HEK293 (cell line): ENCODE measurements at regions not wholly inside any gene's neighbourhood (a gene's known extent, or its start where the extent isn't known, plus 50 kb on each side); places are given as distances from the start of the nearest gene placed in this dataset.

ENCODE experiments used
- CTCF ChIA-PET: fragments of 350-600 bp; formaldehyde crosslinking; extraction: SDS; loops from one replicate; lab custom pipeline; 2021; ENCODE audit warnings: antibody characterized with exemption; lab: Yijun Ruan, JAX
- POLR2A ChIA-PET: fragments of 300-600 bp; formaldehyde crosslinking; extraction: SDS; loops from one replicate; lab custom pipeline; 2020; ENCODE audit warnings: antibody characterized with exemption, inconsistent platforms; lab: Yijun Ruan, JAX
- H3K27ac ChIP-seq: fragments of 200-500 bp; sonication (Bioruptor generic); 2 replicates; pipeline ENCODE4 v1.5.1; 2014; ENCODE audit warnings: low read depth, low read length, control low read depth, inconsistent platforms; ENCODE audit errors: extremely low read depth
- H3K36me3 ChIP-seq, 2 experiments: fragments of 200-500 bp in 1 of 2; sonication (Bioruptor generic) in 1 of 2; 1 replicate in 1 of 2; 2 replicates in 1 of 2; pipeline ENCODE4 v1.5.1; 2014 to 2017; ENCODE audit warnings: inconsistent platforms in 2 of 2, low read length in 2 of 2; ENCODE audit not compliant: control insufficient read depth in 2 of 2, insufficient read depth in 1 of 2
- H3K4me1 ChIP-seq: fragments of 200-500 bp; sonication (Bioruptor generic); 2 replicates; pipeline ENCODE4 v1.5.1; 2014; ENCODE audit warnings: mild to moderate bottlenecking, low read length, inconsistent platforms; ENCODE audit not compliant: control insufficient read depth, insufficient read depth
- H3K4me3 ChIP-seq: 2 replicates; pipeline ENCODE4 v1.5.1; 2011; ENCODE audit warnings: low read depth, mild to moderate bottlenecking, control low read depth, low read length, moderate library complexity
- H3K9me3 ChIP-seq: fragments of 200-500 bp; sonication (Bioruptor generic); 2 replicates; pipeline ENCODE4 v1.5.1; 2014; ENCODE audit warnings: low read depth, low read length, inconsistent platforms; ENCODE audit not compliant: control insufficient read depth, insufficient read depth
- HOXD13 ChIP-seq: sonication (generic); formaldehyde crosslinking; IDR thresholded peaks from 2 replicates; pipeline ENCODE4 v1.8.0; 2022; ENCODE audit warnings: missing genetic modification reagents, borderline replicate concordance
- IKZF3 ChIP-seq: fragments of 450-650 bp; IDR thresholded peaks from 2 replicates; pipeline ENCODE4 v1.5.0; 2018; ENCODE audit warnings: missing biosample characterization, mild to moderate bottlenecking, missing genetic modification characterization, moderate library complexity
- PRDM6 ChIP-seq: fragments of 450-650 bp; formaldehyde crosslinking; IDR thresholded peaks from 2 replicates; pipeline ENCODE4 v1.5.1; 2017; ENCODE audit warnings: missing biosample characterization, missing genetic modification characterization
- REPIN1 ChIP-seq: fragments of 450-650 bp; formaldehyde crosslinking; IDR thresholded peaks from 2 replicates; pipeline ENCODE4 v1.5.1; 2017; ENCODE audit warnings: missing biosample characterization, missing genetic modification characterization, low read depth
- WT1 ChIP-seq: fragments of 450-650 bp; formaldehyde crosslinking; IDR thresholded peaks from 2 replicates; pipeline ENCODE4 v1.5.1; 2016; ENCODE audit warnings: missing biosample characterization, missing genetic modification characterization
- ZBTB1 ChIP-seq: fragments of 450-650 bp; formaldehyde crosslinking; IDR thresholded peaks from 2 replicates; pipeline ENCODE4 v1.5.1; 2016; ENCODE audit warnings: missing biosample characterization, missing genetic modification characterization
- ZNF132 ChIP-seq: fragments of 450-650 bp; formaldehyde crosslinking; IDR thresholded peaks from 2 replicates; pipeline ENCODE4 v1.5.1; 2017; ENCODE audit warnings: missing biosample characterization, missing genetic modification characterization, borderline replicate concordance
- ZNF140 ChIP-seq: fragments of 450-650 bp; formaldehyde crosslinking; IDR thresholded peaks from 2 replicates; pipeline ENCODE4 v1.5.1; 2016; ENCODE audit warnings: missing biosample characterization, missing genetic modification characterization
- ZNF169 ChIP-seq: fragments of 450-650 bp; formaldehyde crosslinking; IDR thresholded peaks from 2 replicates; pipeline ENCODE4 v1.5.1; 2016; ENCODE audit warnings: missing biosample characterization, missing genetic modification characterization
- ZNF248 ChIP-seq: fragments of 450-650 bp; formaldehyde crosslinking; IDR thresholded peaks from 2 replicates; pipeline ENCODE4 v1.5.1; 2017; ENCODE audit warnings: missing biosample characterization, missing genetic modification characterization
- ZNF292 ChIP-seq: fragments of 450-650 bp; formaldehyde crosslinking; IDR thresholded peaks from 2 replicates; pipeline ENCODE4 v1.5.1; 2016; ENCODE audit warnings: low read depth, missing biosample characterization, missing genetic modification characterization, borderline replicate concordance
- ZNF302 ChIP-seq: fragments of 450-650 bp; formaldehyde crosslinking; IDR thresholded peaks from 2 replicates; pipeline ENCODE4 v1.5.1; 2016; ENCODE audit warnings: missing biosample characterization, missing genetic modification characterization, low read depth
- ZNF311 ChIP-seq: fragments of 450-650 bp; formaldehyde crosslinking; IDR thresholded peaks from 2 replicates; pipeline ENCODE4 v1.5.1; 2017; ENCODE audit warnings: missing biosample characterization, missing genetic modification characterization, borderline replicate concordance
- ZNF391 ChIP-seq: fragments of 450-650 bp; formaldehyde crosslinking; IDR thresholded peaks from 2 replicates; pipeline ENCODE4 v1.5.1; 2016; ENCODE audit warnings: low read depth, missing biosample characterization, missing genetic modification characterization, borderline replicate concordance
- ZNF513 ChIP-seq: fragments of 450-650 bp; IDR thresholded peaks from 2 replicates; pipeline ENCODE4 v1.5.1; 2018; ENCODE audit warnings: missing biosample characterization, missing genetic modification characterization
- ZNF548 ChIP-seq: fragments of 450-650 bp; formaldehyde crosslinking; IDR thresholded peaks from 2 replicates; pipeline ENCODE4 v1.5.1; 2016; ENCODE audit warnings: missing biosample characterization, missing genetic modification characterization
- ZNF555 ChIP-seq: fragments of 450-650 bp; formaldehyde crosslinking; conservative IDR thresholded peaks from 2 replicates; pipeline ENCODE4 v1.5.1; 2017; ENCODE audit warnings: missing biosample characterization, mild to moderate bottlenecking, missing genetic modification characterization, inconsistent platforms
- ZNF571 ChIP-seq: fragments of 450-650 bp; formaldehyde crosslinking; IDR thresholded peaks from 2 replicates; pipeline ENCODE4 v1.5.0; 2017; ENCODE audit warnings: missing biosample characterization, missing genetic modification characterization
- ZNF623 ChIP-seq: fragments of 450-650 bp; formaldehyde crosslinking; IDR thresholded peaks from 2 replicates; pipeline ENCODE4 v1.5.1; 2016; ENCODE audit warnings: missing biosample characterization, missing genetic modification characterization
- ZNF629 ChIP-seq: fragments of 450-650 bp; formaldehyde crosslinking; IDR thresholded peaks from 2 replicates; pipeline ENCODE4 v1.5.1; 2017; ENCODE audit warnings: missing biosample characterization, missing genetic modification characterization
- ZNF639 ChIP-seq: fragments of 450-650 bp; formaldehyde crosslinking; IDR thresholded peaks from 2 replicates; pipeline ENCODE4 v1.5.1; 2016; ENCODE audit warnings: missing biosample characterization, missing genetic modification characterization
- ZNF768 ChIP-seq: fragments of 450-650 bp; formaldehyde crosslinking; IDR thresholded peaks from 2 replicates; pipeline ENCODE4 v1.5.1; 2018; ENCODE audit warnings: missing biosample characterization, mild to moderate bottlenecking, missing genetic modification characterization
- ZNF785 ChIP-seq: fragments of 450-650 bp; formaldehyde crosslinking; IDR thresholded peaks from 2 replicates; pipeline ENCODE4 v1.5.1; 2016; ENCODE audit warnings: missing biosample characterization, missing genetic modification characterization
- ZSCAN16 ChIP-seq: fragments of 450-650 bp; formaldehyde crosslinking; IDR thresholded peaks from 2 replicates; pipeline ENCODE4 v1.5.1; 2016; ENCODE audit warnings: missing biosample characterization, missing genetic modification characterization
- ZXDB ChIP-seq: fragments of 450-650 bp; formaldehyde crosslinking; IDR thresholded peaks from 2 replicates; pipeline ENCODE4 v1.5.1; 2016; ENCODE audit warnings: missing biosample characterization, missing genetic modification characterization
- TF ChIP-seq, protein P1 (sequence below): fragments of 450-650 bp; formaldehyde crosslinking; IDR thresholded peaks from 2 replicates; pipeline ENCODE4 v1.5.1; 2016; ENCODE audit warnings: missing biosample characterization, missing genetic modification characterization

- TF ChIP-seq PRDM6 (tag by site-specific recombination) (no peak), REPIN1 (tag by site-specific recombination) (no peak), ZNF548 (tag by site-specific recombination) (no peak), ZBTB1 (tag by site-specific recombination) (no peak), ZNF311 (tag by site-specific recombination) (no peak), IKZF3 (no peak)
- TF ChIP-seq, all 188 proteins: peak for 0
Measured at GRCh38 chr7:94849636-94850208, 57.7 kb upstream of the PPP1R9A start (continued).

- H3K9me3 ChIP-seq: no peaks in the 10 kb centered on the region
- no peaks in the 10 kb centered on the region for H3K36me3 ChIP-seq
- TF ChIP-seq ZNF292 (tag by site-specific recombination) (no peak), ZNF639 (tag by site-specific recombination) (no peak), HOXD13 (no peak), ZSCAN16 (tag by site-specific recombination) (no peak)
- H3K4me1 ChIP-seq: no peaks in the 10 kb centered on the region
- H3K4me3 ChIP-seq: no peak overlapping the region
- ChIA-PET POLR2A (no interaction called here), CTCF (no interaction called here)
- no peak overlapping the region for H3K27ac ChIP-seq
Measured at GRCh38 chr7:94855589-94855988, 51.8 kb upstream of the PPP1R9A start.

DNA sequence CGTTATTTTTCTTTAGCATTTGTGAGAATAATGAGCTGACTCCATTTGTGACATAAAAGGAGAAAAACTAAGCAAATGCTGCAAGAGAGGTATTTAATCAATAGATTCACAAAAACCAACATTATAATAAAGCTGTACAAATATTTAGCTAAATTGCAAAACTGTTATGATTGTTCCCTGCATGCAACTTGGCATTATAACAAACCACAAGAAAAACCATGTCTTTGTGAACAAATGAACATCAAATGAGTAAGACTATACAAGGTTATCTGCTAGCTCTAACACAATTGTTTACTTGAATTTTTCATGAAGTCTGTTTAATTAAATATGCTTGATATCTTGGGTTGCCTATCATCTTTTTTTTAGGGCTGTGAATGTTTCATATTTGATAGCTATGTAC lies 50.8 kb upstream of the PPP1R9A start:
- Histone ChIP-seq H3K36me3 (no peaks in the 10 kb centered on the region), H3K9me3 (no peaks in the 10 kb centered on the region), H3K4me1 (no peaks in the 10 kb centered on the region), H3K4me3 (no peak overlapping the region), H3K27ac (no peak overlapping the region)
- CTCF ChIA-PET: no interaction called here
- TF ChIP-seq ZNF629 (tag by site-specific recombination) (no peak), ZNF248 (tag by site-specific recombination) (no peak), ZNF513 (tag by site-specific recombination) (no peak), ZSCAN16 (tag by site-specific recombination) (no peak), ZNF555 (tag by site-specific recombination) (no peak), ZNF302 (tag by site-specific recombination) (no peak), ZNF768 (tag by site-specific recombination) (no peak), ZNF140 (tag by site-specific recombination) (no peak), ZNF132 (tag by site-specific recombination) (no peak), ZNF169 (no peak), HOXD13 (no peak), ZNF785 (tag by site-specific recombination) (no peak), ZNF571 (tag by site-specific recombination) (no peak), ZXDB (tag by site-specific recombination) (no peak), ZNF623 (tag by site-specific recombination) (no peak), ZNF391 (tag by site-specific recombination) (no peak), WT1 (no peak)
- TF ChIP-seq, protein P1, sequence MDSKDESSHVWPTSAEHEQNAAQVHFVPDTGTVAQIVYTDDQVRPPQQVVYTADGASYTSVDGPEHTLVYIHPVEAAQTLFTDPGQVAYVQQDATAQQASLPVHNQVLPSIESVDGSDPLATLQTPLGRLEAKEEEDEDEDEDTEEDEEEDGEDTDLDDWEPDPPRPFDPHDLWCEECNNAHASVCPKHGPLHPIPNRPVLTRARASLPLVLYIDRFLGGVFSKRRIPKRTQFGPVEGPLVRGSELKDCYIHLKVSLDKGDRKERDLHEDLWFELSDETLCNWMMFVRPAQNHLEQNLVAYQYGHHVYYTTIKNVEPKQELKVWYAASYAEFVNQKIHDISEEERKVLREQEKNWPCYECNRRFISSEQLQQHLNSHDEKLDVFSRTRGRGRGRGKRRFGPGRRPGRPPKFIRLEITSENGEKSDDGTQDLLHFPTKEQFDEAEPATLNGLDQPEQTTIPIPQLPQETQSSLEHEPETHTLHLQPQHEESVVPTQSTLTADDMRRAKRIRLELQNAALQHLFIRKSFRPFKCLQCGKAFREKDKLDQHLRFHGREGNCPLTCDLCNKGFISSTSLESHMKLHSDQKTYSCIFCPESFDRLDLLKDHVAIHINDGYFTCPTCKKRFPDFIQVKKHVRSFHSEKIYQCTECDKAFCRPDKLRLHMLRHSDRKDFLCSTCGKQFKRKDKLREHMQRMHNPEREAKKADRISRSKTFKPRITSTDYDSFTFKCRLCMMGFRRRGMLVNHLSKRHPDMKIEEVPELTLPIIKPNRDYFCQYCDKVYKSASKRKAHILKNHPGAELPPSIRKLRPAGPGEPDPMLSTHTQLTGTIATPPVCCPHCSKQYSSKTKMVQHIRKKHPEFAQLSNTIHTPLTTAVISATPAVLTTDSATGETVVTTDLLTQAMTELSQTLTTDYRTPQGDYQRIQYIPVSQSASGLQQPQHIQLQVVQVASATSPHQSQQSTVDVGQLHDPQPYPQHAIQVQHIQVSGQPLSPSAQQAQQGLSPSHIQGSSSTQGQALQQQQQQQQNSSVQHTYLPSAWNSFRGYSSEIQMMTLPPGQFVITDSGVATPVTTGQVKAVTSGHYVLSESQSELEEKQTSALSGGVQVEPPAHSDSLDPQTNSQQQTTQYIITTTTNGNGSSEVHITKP (tag by site-specific recombination): no peak
- POLR2A ChIA-PET: no interaction called here
